ENCODE measurements at regions not wholly inside any gene's neighbourhood (a gene's known extent, or its start where the extent isn't known, plus 50 kb on each side); places are given as distances from the start of the nearest gene placed in this dataset.

DNA sequence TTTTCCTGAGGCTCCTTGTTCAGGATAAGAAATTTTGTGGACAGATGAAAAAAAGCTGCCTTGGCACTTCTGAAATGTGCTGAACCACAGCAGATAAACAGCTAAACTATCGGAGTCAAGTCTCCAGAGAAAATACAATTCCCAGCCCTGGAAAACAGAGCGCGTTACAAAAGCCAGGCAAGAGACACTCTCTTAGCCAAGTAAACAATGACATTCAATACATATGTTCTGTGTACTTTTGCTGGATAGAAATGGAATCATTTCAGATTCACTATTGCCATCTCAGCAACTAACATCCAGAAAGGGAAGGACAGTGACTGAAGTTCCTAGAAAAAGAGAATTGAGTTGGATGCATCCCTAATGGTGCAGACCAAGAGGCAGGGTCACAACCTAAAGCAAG, 196.8 kb upstream of the NRSN1 start:
- TF ChIP-seq, protein P1, sequence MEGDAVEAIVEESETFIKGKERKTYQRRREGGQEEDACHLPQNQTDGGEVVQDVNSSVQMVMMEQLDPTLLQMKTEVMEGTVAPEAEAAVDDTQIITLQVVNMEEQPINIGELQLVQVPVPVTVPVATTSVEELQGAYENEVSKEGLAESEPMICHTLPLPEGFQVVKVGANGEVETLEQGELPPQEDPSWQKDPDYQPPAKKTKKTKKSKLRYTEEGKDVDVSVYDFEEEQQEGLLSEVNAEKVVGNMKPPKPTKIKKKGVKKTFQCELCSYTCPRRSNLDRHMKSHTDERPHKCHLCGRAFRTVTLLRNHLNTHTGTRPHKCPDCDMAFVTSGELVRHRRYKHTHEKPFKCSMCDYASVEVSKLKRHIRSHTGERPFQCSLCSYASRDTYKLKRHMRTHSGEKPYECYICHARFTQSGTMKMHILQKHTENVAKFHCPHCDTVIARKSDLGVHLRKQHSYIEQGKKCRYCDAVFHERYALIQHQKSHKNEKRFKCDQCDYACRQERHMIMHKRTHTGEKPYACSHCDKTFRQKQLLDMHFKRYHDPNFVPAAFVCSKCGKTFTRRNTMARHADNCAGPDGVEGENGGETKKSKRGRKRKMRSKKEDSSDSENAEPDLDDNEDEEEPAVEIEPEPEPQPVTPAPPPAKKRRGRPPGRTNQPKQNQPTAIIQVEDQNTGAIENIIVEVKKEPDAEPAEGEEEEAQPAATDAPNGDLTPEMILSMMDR (IDR thresholded peaks at IDR 0.05 in 8 of 11, conservative IDR thresholded peaks at IDR 0.05 in 3 of 11): no peak
- TF ChIP-seq POLR2AphosphoS5 (IDR thresholded peaks at IDR 0.05) (no peak), POLR2A (IDR thresholded peaks at IDR 0.05) (no peak)
